Transverse colon (tissue), 4 donors: ENCODE measurements at regions not wholly inside any gene's neighbourhood (a gene's known extent, or its start where the extent isn't known, plus 50 kb on each side); places are given as distances from the start of the nearest gene placed in this dataset.

Experiments used
- CTCF ChIP-seq, 5 experiments: fragments of 200-600 bp in 3 of 5; fragments of 450-650 bp in 2 of 5; sonication (generic) in 3 of 5; IDR thresholded peaks; 1 replicate in 2 of 5; 2 replicates in 3 of 5; pipeline ENCODE4 v1.5.1; 2016 to 2017; ENCODE audit warnings: antibody characterized with exemption in 5 of 5, inconsistent platforms in 3 of 5, mild to moderate bottlenecking in 2 of 5, moderate library complexity in 1 of 5
- EP300 ChIP-seq: sonication (generic); formaldehyde crosslinking; IDR thresholded peaks from one replicate; pipeline ENCODE4 v1.6.1; 2017; ENCODE audit warnings: antibody characterized with exemption, low read depth
- POLR2A ChIP-seq: fragments of 450-650 bp; IDR thresholded peaks from one replicate; pipeline ENCODE4 v1.6.1; 2016; ENCODE audit warnings: antibody characterized with exemption, mild to moderate bottlenecking, moderate library complexity
- POLR2AphosphoS5 ChIP-seq, 3 donors: sonication (generic); formaldehyde crosslinking; IDR thresholded peaks; one replicate each; pipeline ENCODE4 v1.6.1; 2016; ENCODE audit warnings: antibody characterized with exemption in 3 of 3

- TF ChIP-seq CTCF (IDR thresholded peaks at IDR 0.05) (no peak), POLR2AphosphoS5 (IDR thresholded peaks at IDR 0.05) (no peak), POLR2A (no peak), EP300 (no peak)
Measured at GRCh38 chr3:34364335-34364734, 565.9 kb downstream of the PDCD6IP start.
